Skeletal muscle satellite cell (primary cell): ENCODE measurements at regions not wholly inside any gene's neighbourhood (a gene's known extent, or its start where the extent isn't known, plus 50 kb on each side); places are given as distances from the start of the nearest gene placed in this dataset.
"Not testable (repeated sequence)": the region's sequence is repeated elsewhere in the genome, so short reads cannot be mapped to it uniquely, and the experiment has no call there.

Experiments
- H3K27me3 ChIP-seq: 2 replicates; pipeline ENCODE4 v1.7.0; 2013; ENCODE audit warnings: low read length; ENCODE audit not compliant: control insufficient read depth, insufficient read depth
- H3K36me3 ChIP-seq: 2 replicates; pipeline ENCODE4 v1.7.0; 2013; ENCODE audit warnings: mild to moderate bottlenecking, control low read depth, low read length; ENCODE audit not compliant: insufficient read depth
- H3K4me1 ChIP-seq: 2 replicates; pipeline ENCODE4 v1.7.0; 2013; ENCODE audit warnings: low read length; ENCODE audit not compliant: control insufficient read depth, insufficient read depth
- H3K4me2 ChIP-seq: 2 replicates; pipeline ENCODE4 v1.7.0; 2013; ENCODE audit warnings: mild to moderate bottlenecking, low read length
- H3K4me3 ChIP-seq: 2 replicates; pipeline ENCODE4 v1.7.0; 2013; ENCODE audit warnings: low read length
- H3K9ac ChIP-seq: 2 replicates; pipeline ENCODE4 v1.7.0; 2013; ENCODE audit warnings: mild to moderate bottlenecking, low read depth, low read length, moderate library complexity
- H3K9me3 ChIP-seq: replicated peaks from 2 replicates; pipeline ENCODE4 v1.7.0; 2013; ENCODE audit warnings: mild to moderate bottlenecking, control low read depth, low read length

DNA sequence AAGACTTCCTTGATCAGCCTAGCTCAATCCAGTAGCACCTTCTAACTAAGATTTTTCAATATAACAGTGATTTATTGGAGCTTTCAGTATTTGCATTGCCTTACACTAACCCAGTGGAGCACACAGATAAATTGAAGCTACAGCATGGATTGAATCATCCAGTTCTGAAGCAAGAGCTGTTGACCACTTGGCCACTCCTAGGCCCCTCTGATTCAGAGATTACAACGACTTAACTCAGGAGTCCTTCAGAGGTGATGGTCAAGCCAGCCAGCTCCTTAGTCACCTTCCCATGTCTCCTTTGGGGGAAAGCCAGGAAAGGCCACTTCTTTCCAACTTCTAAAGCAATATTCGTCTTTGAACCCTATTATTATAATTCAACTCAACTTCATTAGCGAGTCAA lies 151.8 kb downstream of the TENT5C start:
- Histone ChIP-seq H3K36me3 (no peaks in the 10 kb centered on the region), H3K27me3 (no peaks in the 10 kb centered on the region), H3K9ac (no peak overlapping the region), H3K4me3 (no peak overlapping the region), H3K4me1 (peaks cover 31% of the 10 kb centered on the region), H3K9me3 (no peaks in the 10 kb centered on the region), H3K4me2 (no peak overlapping the region)

DNA sequence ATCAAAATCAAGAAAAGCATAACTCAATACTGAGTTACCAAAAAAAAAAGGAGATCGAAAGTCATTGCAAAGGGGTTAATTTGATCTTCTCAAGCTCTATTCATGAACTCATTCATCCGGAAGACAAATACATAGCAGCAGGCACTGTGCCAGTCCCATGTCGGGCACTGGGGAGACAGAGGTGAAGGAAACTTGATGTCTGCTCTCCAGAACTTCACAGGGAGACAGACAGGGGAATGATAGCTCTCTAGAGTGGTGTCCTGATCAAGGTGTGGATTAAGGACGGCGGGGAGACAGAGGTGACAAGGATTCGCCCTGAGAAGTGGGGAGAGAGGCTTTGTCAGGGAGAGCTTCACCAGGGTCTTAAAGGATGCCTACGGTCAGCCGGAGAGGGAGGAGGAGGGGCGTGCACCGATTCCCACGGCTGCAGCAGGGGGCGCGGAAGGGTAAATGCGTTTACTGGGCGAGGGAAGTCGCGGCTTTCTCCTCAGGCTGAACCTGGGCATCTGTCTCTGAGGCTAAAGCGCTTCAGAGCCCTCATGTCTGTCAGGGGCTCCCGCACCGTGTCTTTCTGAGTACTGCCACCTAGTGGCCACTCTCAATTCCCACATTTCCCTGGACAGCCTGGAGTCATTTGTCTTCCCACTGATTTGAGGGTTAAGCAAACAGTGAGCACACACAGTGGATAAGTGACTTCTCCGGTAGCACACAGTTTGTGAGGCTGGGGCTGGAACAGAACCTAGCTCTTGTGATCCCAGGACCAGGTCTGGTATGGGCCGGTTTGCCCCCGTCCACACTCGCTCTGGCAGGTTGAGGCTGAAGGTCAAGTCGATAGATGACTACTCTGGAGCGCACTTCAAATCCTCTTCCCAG lies 152.8 kb downstream of the TENT5C start:
- Histone ChIP-seq H3K36me3 (no peaks in the 10 kb centered on the region), H3K4me3 (peak overlapping the region; percentile 71), H3K27me3 (no peaks in the 10 kb centered on the region), H3K4me1 (peaks cover 25% of the 10 kb centered on the region), H3K9ac (peak overlapping the region; percentile 47), H3K9me3 (no peaks in the 10 kb centered on the region), H3K4me2 (peak overlapping the region; percentile 93)

DNA sequence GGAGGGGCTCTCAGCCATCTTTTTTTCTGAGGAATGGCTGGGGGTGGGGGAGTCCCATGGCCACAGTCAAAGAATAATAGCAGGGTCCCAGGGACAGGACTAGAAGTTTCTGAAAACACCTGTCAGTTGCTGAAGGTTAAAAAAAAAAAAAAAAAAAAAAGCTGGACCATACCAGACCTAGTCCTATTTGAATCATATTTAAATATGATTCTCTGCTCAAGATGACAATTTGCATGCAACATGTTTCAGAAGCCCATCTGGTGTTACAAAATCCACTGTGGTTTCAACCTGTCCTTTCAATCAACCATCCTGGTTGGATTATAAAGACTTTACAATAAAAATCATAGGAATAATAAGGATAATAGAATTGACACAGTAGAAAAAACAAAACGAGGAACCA lies 153.7 kb downstream of the TENT5C start:
- Histone ChIP-seq H3K4me2 (no peak overlapping the region), H3K9ac (no peak overlapping the region), H3K4me3 (no peak overlapping the region), H3K36me3 (no peaks in the 10 kb centered on the region), H3K9me3 (no peaks in the 10 kb centered on the region), H3K27me3 (no peaks in the 10 kb centered on the region), H3K4me1 (peaks cover 18% of the 10 kb centered on the region)

DNA sequence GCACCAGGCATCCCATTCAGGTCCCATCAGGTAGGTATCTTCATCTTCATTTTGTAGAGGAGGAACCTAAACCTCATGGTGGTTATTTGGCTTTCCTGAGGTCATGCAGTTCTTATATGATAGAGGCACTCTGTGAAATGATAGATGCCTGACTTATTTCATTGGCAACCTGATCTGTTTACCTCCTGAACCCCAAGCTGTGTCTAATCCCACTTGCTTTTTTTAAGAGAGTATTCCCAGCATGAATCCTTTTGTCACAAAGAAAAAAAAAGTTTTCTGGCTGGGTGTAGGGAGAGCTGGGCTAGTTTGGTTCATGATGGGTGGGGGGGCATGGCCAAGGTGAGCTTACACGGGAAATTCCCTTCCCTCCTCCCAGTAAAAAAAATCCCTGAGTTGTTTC lies 154.2 kb downstream of the TENT5C start:
- Histone ChIP-seq H3K36me3 (no peaks in the 10 kb centered on the region), H3K9me3 (no peaks in the 10 kb centered on the region), H3K4me2 (no peak overlapping the region), H3K4me3 (no peak overlapping the region), H3K27me3 (no peaks in the 10 kb centered on the region), H3K9ac (no peak overlapping the region), H3K4me1 (peaks cover 18% of the 10 kb centered on the region)

DNA sequence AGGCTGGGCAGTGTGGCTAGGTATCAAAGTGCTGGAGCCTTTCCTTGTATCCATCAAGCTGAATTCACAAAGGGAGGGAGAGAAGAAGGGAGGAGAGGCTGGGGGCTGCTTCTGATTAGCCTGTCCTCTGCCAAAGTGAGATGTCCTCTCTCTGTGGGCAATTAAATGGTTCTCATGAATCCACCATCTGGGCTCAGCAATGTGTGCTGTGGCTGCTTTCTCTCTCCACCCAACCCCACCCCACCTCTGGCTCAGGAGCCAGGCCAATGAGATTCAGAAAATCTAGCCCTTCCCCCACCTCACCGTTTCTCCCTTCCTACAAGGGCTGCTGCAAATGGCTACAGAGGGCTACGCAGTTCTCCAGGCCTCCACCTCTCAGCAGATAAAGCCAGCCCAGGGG lies 154.6 kb downstream of the TENT5C start:
- Histone ChIP-seq H3K36me3 (no peaks in the 10 kb centered on the region), H3K9me3 (no peaks in the 10 kb centered on the region), H3K9ac (no peak overlapping the region), H3K27me3 (no peaks in the 10 kb centered on the region), H3K4me1 (peaks cover 18% of the 10 kb centered on the region), H3K4me3 (no peak overlapping the region), H3K4me2 (no peak overlapping the region)

DNA sequence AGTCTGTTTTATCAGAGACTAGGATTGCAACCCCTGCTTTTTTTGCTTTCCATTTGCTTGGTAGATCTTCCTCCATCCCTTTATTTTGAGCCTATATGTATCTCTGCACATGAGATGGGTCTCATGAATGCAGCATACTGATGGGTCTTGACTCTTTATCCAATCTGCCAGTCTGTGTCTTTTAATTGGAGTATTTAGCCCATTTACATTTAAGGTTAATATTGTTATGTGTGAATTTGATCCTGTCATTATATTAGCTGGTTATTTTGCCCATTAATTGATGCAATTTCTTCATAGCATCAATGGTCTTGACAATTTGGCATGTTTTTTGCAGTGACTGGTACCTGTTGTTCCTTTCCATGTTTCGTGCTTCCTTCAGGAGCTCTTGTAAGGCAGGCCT lies 161.7 kb downstream of the GDAP2 start:
- not testable (repeated sequence) for H3K4me3 ChIP-seq, H3K4me1 ChIP-seq, H3K9ac ChIP-seq, H3K27me3 ChIP-seq, H3K4me2 ChIP-seq, H3K36me3 ChIP-seq
- H3K9me3 ChIP-seq, result peaks cover 12% of the 10 kb centered on the region

DNA sequence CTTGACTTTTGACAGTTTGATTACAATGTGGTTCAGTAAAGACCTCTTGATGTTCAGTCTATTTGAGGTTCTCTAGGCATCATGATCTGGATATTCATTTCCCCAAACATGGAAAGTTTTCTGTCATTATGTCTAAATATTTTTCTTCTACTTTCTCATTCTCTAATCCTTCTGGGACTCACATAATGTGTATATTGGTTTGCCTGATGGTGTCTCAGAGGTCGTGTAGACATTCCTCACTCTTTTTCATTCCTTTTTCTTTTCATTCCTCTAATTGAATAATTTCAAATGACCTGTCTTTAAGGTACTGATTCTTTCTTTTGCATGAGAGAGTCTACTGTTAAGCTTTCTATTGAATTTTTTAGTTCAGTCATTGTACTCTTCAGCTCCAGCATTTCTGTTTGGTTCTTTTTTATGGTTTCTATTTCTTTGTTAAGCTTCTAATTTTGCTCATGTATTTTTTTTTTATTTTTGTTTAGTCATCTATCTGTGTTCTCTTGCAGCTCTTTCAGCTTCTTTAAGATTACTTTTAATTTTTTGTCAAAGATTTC lies 158.4 kb downstream of the GDAP2 start:
- Histone ChIP-seq H3K9ac (no peak overlapping the region), H3K4me3 (no peak overlapping the region), H3K4me2 (no peak overlapping the region), H3K36me3 (no peaks in the 10 kb centered on the region), H3K9me3 (peaks cover 12% of the 10 kb centered on the region), H3K27me3 (no peaks in the 10 kb centered on the region), H3K4me1 (no peaks in the 10 kb centered on the region)

DNA sequence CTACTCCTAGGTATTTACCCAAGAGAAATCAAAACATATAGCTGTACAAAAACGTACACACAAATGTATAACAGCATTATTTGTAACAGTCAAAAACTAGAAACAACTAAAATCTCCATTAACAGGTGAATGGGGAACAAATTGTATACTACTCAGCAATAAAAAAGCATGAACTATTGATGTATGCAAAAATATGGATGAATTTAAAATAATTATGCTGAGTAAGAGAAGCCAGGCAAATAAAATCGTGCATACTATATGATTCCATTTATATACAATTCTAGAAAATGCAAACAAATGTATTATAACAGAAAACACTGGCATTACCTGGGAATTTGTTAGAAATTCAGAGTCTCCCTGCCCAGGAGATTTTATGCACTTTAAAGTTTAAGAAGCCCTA lies 150.1 kb downstream of the GDAP2 start:
- Histone ChIP-seq H3K36me3 (no peaks in the 10 kb centered on the region), H3K4me2 (no peak overlapping the region), H3K9me3 (no peaks in the 10 kb centered on the region)

DNA sequence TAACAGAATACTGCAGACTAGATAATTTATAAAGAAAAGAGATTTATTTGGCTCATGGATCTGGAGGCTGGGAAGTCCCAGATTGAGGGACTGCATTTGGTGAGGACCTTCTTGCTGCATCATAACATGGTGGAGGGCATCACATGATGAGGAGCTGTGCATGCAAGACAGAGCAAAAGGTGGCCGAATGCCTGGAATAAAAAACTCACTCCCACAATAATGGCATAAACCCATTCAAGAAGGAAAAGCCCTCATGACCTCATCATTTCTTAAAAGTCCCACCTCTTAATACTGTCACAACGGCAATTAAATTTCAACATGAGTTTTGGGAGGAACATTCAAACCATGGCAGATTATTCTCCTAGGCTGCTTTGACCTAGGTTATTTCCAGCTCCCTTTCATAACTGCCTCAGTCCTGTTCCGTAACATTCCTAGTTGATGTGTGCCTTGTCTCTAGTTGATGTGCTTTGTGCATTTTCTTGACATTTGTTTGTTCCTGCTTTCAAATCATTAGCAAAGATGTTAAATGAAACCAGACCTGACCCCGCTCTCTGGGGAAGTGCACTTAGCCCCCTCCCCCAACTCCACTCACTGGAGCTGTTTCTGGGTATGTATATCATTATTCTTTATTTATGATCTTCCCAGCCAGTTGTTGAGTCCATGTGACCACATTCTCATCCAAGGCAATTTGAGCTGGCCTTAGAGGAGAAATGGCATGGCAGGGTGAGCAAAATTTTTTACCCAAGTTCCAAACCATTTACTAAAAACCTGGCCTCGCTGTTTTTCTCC lies 148.5 kb downstream of the GDAP2 start:
- H3K4me2 ChIP-seq, result no peak overlapping the region
- no peak overlapping the region for H3K4me3 ChIP-seq
- H3K36me3 ChIP-seq, result no peaks in the 10 kb centered on the region
- no peak overlapping the region for H3K9ac ChIP-seq
- H3K4me1 ChIP-seq, result no peaks in the 10 kb centered on the region
- H3K9me3 ChIP-seq, result no peaks in the 10 kb centered on the region
- H3K27me3 ChIP-seq, result no peaks in the 10 kb centered on the region

More for the DNA sequence above, 150.1 kb downstream of the GDAP2 start:
- H3K27me3 ChIP-seq, result no peaks in the 10 kb centered on the region
- no peaks in the 10 kb centered on the region for H3K4me1 ChIP-seq
- no peak overlapping the region for H3K4me3 ChIP-seq
- H3K9ac ChIP-seq, result no peak overlapping the region

DNA sequence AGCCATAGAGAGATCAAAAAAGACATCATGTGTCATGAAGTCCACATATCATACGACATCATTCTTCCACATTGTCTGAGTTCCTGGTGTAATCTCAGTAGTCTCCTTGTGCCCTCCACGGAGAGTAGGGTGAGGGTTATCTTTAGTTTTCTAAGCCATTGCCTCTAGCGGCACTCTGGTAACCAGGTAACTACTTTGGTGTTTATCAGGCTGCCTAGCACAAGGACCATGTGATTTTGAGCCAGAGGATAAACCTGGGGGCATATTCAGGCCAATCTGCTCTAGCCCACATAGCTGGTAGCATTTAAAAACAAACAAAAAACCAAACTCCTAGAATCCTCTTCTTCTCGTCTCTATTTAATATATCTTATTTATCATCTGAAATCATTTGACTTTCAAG lies 147.4 kb downstream of the GDAP2 start:
- Histone ChIP-seq H3K4me3 (no peak overlapping the region), H3K36me3 (no peaks in the 10 kb centered on the region), H3K27me3 (no peaks in the 10 kb centered on the region), H3K9me3 (no peaks in the 10 kb centered on the region), H3K9ac (no peak overlapping the region), H3K4me2 (no peak overlapping the region), H3K4me1 (no peaks in the 10 kb centered on the region)

DNA sequence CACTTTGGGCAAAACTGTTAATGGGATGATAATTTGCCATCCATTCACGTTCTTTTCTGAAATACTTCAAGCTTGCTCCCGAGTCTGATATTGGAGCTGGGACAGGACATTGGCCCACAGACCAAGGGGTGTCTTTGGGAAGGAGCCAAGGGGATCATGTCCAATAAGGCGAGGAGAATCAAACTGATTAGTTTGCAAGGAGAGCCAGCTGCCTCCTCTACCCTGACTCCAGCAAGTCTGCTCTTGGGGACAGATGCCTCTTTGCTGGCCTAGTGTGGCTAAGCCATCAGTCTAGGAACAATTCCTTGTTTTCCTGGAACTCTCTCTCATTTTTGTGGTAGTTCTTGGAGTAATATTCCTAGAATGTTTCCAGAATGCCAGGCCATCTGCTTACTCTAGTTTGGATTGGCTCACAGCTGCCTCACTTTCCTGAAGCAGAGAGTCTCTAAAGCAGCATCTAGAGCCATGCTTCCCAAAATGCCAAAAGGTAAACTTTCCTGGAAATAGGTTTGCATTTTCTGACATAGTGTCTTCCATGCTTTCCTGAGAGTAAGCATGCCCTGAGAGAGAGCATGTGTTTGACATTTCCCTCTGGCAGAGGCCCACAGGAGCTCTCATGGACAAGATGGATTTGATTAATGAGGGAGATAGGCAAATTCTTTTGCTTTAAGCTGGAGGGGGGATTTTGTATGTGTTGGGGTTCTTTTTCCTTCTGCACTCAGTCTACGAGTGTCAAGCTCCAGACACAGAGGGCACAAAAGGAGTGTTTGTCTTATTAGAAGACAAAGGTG lies 145.6 kb downstream of the GDAP2 start:
- no peaks in the 10 kb centered on the region for H3K4me1 ChIP-seq
- H3K9ac ChIP-seq, result no peak overlapping the region
- H3K4me2 ChIP-seq, result no peak overlapping the region
- no peak overlapping the region for H3K4me3 ChIP-seq
- no peaks in the 10 kb centered on the region for H3K36me3 ChIP-seq
- no peaks in the 10 kb centered on the region for H3K9me3 ChIP-seq
- H3K27me3 ChIP-seq, result no peaks in the 10 kb centered on the region
